NOMO-1 treated with dmso at 0.1 percent for 144 hours (cell line): ENCODE measurements at regions not wholly inside any gene's neighbourhood (a gene's known extent, or its start where the extent isn't known, plus 50 kb on each side); places are given as distances from the start of the nearest gene placed in this dataset.

ENCODE experiments used
- DNase-seq: peaks from one replicate; lab custom pipeline; 2025; ENCODE audit not compliant: unreplicated experiment; lab: John Stamatoyannopoulos, UW

DNA sequence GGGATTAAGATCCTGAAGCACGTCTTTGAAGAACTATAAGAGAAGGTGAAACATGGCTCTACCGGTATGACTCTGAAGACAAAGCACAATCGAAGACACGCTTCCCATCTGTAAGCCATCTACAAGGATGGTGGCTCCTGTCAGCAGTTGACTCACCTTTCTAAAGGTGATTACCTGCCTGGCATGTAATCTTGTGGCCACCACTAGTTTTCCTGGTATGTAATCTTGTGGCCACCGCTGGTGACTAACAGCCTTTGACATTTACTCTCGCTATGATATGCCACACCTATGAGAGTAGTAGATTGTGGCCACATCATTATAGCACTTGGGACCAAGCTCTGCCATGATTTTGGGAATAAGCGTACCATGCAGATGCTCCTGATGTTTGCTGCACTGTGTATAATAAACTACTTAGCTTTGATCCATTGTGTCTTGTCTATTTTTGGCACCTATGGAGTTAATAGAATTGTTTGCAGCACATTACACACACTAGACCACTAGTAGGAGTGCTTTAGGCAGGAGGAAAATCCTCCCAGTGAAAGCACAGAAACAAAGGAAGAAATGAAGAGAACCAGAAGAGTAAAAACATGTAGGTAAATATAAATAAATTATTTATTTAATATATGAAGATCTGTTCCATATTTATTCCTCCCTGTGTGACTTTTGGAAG lies 59.8 kb downstream of the VAX1 start:
- no peak for DNase-seq

DNA sequence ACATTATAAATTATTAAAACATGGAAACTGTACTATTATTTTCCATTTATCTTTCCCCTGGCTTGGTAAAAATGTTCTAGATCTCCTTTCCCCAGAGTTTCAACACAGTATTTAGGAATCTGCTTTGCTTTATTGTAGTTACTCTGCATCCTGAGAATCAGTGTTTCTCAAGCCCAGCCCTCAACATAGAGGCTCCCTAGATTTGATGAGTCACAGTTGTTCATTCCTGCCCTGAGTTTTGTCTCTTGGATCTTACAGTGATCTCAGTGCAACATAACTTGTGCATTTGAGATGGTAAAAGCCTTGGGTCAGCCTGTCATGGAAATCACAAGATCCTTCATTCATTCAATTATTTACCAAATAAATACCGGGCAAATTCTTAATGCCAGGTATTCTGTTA lies 63.0 kb downstream of the VAX1 start:
- no peak for DNase-seq

DNA sequence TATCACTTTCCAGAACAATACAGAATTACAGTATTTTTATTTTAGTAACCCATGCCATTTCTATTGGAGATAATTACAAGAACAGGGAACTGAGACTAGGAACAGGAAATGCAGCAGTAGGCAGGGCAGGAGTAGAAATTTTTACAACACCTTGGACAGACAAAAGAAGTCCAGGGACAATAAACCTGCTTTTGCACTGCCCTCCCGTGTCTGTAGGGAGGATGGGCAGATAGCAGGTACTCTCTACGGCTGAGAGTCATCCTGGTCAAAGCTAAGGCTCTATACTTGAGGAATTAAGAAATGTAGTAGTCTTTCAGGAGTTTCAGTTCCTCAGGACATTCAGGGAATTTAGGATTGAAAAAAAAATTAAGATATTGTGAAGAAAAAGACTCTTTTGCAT lies 63.4 kb downstream of the VAX1 start:
- peak; percentile 15 for DNase-seq

DNA sequence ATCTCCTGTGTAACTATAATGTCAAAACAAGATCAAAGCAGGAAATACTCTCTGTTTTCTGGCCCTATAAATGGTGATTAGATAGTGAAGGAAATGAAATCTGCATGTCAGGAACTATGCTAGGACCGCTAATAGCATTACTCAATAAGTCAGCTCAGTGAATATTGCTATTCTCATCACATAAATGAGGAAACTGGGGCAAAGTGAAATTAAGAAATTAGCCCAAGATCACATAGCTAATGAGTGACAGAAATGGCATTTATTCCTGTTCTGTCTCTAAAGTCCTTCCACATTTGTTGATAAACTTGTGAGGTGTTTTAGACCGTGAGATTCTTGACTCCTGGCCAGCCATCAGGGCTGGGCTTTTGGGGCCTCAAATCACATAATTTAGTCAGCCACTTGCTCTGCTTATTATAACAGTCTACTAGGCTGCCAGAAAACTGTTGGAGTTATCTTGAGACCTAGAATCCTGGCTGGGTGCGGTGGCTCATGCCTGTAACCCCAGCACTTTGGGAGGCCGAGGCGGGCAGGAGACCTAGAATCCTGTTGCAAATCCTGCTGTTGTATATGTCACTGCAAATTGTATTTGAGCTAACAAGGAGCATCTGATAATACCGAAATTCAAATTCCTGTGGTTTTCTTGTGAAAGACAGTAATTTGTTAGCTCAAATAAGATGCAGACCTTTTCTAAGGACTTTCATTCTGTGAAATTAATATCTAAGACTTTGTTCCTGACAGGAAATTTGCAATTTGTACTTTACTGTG lies 66.5 kb upstream of the SHTN1 start:
- peak; percentile 3 for DNase-seq
